Osteoblast (primary cell): ENCODE measurements at regions not wholly inside any gene's neighbourhood (a gene's known extent, or its start where the extent isn't known, plus 50 kb on each side); places are given as distances from the start of the nearest gene placed in this dataset.

Source experiments
- DNase-seq: peaks from one replicate; pipeline ENCODE4 v3.0.0; 2011; ENCODE audit warnings: low spot score, mixed read lengths; ENCODE audit not compliant: insufficient read length; ENCODE audit errors: missing footprints
- H2AFZ ChIP-seq: 2 replicates; pipeline ENCODE4 v1.6.0; 2011; ENCODE audit warnings: mild to moderate bottlenecking, low read length
- H3K27ac ChIP-seq: 2 replicates; pipeline ENCODE4 v1.5.1; 2011; ENCODE audit warnings: mild to moderate bottlenecking, low read depth, low read length, moderate library complexity
- H3K27me3 ChIP-seq: 2 replicates; pipeline ENCODE4 v1.6.0; 2012; ENCODE audit warnings: mild to moderate bottlenecking, control low read depth, inconsistent platforms, low read length, moderate library complexity; ENCODE audit not compliant: insufficient read depth
- H3K36me3 ChIP-seq: 2 replicates; pipeline ENCODE4 v1.5.1; 2011; ENCODE audit warnings: mild to moderate bottlenecking, low read length, control low read depth, moderate library complexity; ENCODE audit not compliant: insufficient read depth
- H3K4me1 ChIP-seq: 2 replicates; pipeline ENCODE4 v1.5.1; 2011; ENCODE audit warnings: mild to moderate bottlenecking, low read length, control low read depth, moderate library complexity; ENCODE audit not compliant: insufficient read depth
- H3K4me2 ChIP-seq: 2 replicates; pipeline ENCODE4 v1.6.0; 2011; ENCODE audit warnings: mild to moderate bottlenecking, low read length; ENCODE audit not compliant: insufficient read depth
- H3K4me3 ChIP-seq: fragments of 200-600 bp; sonication (generic); 3 replicates; pipeline ENCODE4 v1.5.1; 2012; ENCODE audit warnings: mild to moderate bottlenecking, low read length, inconsistent platforms; ENCODE audit not compliant: insufficient read depth
- H3K79me2 ChIP-seq: 2 replicates; pipeline ENCODE4 v1.6.0; 2012; ENCODE audit warnings: mild to moderate bottlenecking, low read length, control low read depth, inconsistent platforms; ENCODE audit not compliant: insufficient read depth
- H3K9me3 ChIP-seq: 2 replicates; pipeline ENCODE4 v1.5.1; 2011; ENCODE audit warnings: low read depth, low read length, control low read depth
- H4K20me1 ChIP-seq: 2 replicates; pipeline ENCODE4 v1.6.0; 2012; ENCODE audit warnings: mild to moderate bottlenecking, low read length, control low read depth; ENCODE audit not compliant: insufficient read depth
- TF ChIP-seq, protein P1 (sequence below): IDR thresholded peaks from 2 replicates; pipeline ENCODE4 v1.5.1; 2011; ENCODE audit warnings: mild to moderate bottlenecking, low read depth, low read length, moderate library complexity; ENCODE audit errors: extremely low read depth

DNA sequence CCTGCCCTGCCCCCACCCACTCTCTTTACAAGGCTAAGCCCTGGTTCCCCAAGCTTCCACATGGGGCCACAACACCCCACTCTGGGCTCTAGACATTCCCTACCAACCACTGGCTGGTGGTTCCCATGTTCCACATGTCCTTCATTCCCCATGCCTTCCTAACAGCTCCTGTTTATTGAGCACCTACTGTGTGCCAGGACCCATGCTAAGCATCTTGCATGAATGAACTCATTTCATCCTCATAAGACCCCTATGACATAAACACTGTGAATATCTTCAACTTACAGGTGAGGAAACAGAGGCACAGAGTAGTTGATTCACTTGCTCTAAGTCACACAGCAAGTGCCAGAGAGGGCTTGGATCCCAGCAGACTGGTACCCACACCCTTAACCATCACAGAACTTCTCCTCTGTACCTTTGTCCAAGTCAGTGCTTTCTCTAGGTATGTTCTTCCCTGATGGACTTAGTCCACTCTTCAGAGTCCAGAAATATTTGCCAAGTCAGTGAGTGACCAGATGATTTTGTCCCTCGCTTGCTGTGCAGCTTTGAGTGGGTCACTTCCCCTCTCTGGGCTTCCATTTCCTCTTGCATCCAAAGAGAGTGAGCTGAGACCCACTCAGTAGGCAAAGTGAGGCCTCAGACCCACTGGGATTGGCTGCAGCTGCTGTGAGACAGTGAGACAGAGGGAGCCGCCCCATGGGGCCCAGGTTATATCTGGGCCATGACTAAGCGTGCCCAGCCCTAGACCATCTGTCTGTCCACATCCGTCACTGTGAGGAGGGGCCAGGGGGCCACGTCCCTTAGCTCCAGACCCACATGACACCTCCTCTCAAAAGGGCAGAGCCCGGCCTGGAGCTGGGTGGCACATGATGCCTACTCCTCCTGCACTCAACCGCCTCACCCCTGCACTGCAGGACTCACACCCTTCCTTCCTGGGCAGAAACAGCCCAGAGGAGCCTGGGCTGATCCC lies 132.4 kb downstream of the MN1 start:
- Histone ChIP-seq H3K79me2 (no peaks in the 10 kb centered on the region), H3K4me3 (no peak overlapping the region), H3K27me3 (peaks cover 9% of the 10 kb centered on the region), H3K4me1 (peaks cover 3% of the 10 kb centered on the region), H3K36me3 (no peaks in the 10 kb centered on the region), H4K20me1 (no peaks in the 10 kb centered on the region), H3K9me3 (peaks cover 3% of the 10 kb centered on the region), H2AFZ (no peak overlapping the region), H3K4me2 (no peak overlapping the region), H3K27ac (no peak overlapping the region)
- peak; percentile 87 for DNase-seq
- TF ChIP-seq, protein P1, sequence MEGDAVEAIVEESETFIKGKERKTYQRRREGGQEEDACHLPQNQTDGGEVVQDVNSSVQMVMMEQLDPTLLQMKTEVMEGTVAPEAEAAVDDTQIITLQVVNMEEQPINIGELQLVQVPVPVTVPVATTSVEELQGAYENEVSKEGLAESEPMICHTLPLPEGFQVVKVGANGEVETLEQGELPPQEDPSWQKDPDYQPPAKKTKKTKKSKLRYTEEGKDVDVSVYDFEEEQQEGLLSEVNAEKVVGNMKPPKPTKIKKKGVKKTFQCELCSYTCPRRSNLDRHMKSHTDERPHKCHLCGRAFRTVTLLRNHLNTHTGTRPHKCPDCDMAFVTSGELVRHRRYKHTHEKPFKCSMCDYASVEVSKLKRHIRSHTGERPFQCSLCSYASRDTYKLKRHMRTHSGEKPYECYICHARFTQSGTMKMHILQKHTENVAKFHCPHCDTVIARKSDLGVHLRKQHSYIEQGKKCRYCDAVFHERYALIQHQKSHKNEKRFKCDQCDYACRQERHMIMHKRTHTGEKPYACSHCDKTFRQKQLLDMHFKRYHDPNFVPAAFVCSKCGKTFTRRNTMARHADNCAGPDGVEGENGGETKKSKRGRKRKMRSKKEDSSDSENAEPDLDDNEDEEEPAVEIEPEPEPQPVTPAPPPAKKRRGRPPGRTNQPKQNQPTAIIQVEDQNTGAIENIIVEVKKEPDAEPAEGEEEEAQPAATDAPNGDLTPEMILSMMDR = no peak

DNA sequence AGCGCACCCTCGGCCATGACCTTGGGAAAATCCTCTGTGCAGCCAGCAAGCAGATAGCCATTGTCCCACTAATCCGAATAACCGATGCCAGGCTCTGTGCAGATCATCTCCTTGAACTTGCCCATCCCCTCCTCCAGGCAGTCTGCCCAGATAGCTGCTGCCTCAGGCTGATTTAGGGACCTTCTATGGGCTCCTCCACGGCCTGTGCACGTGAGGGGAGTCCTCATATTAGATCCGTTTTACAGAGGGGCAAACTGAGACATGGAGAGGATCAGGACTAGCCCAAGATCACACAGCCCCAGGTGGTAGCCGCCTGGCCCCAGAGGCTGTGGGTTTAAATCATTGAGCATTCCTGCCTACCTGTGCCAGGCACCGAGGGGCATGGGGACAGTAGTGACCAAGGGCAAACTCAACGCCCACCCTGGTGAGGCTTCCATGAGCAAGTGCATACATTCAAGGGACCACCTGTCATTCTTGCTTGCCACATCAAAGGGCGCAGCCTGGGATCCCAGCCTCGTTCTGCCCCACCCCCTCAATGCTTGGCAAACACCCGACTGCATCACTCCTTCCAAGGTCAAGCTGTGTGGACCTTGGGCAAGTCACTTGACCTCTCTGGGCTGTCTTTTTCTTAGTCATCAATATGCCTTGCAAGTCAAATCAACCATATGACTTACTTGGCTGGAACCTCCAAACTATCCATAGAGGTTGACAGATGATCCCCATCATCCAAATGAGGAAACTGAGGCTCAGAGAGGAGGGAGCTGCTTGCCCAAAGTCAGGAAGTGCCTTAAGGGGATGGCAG lies 131.6 kb downstream of the MN1 start:
- H3K27me3 ChIP-seq = peaks cover 6% of the 10 kb centered on the region
- H3K79me2 ChIP-seq = no peaks in the 10 kb centered on the region
- H3K4me3 ChIP-seq = no peak overlapping the region
- H4K20me1 ChIP-seq = no peaks in the 10 kb centered on the region
- H3K4me1 ChIP-seq = peaks cover 3% of the 10 kb centered on the region
- no peak overlapping the region for H2AFZ ChIP-seq
- H3K9me3 ChIP-seq = peaks cover 3% of the 10 kb centered on the region
- H3K4me2 ChIP-seq = no peak overlapping the region
- H3K27ac ChIP-seq = no peak overlapping the region
- no peak for DNase-seq
- TF ChIP-seq, protein P1 = no peak
- no peaks in the 10 kb centered on the region for H3K36me3 ChIP-seq

DNA sequence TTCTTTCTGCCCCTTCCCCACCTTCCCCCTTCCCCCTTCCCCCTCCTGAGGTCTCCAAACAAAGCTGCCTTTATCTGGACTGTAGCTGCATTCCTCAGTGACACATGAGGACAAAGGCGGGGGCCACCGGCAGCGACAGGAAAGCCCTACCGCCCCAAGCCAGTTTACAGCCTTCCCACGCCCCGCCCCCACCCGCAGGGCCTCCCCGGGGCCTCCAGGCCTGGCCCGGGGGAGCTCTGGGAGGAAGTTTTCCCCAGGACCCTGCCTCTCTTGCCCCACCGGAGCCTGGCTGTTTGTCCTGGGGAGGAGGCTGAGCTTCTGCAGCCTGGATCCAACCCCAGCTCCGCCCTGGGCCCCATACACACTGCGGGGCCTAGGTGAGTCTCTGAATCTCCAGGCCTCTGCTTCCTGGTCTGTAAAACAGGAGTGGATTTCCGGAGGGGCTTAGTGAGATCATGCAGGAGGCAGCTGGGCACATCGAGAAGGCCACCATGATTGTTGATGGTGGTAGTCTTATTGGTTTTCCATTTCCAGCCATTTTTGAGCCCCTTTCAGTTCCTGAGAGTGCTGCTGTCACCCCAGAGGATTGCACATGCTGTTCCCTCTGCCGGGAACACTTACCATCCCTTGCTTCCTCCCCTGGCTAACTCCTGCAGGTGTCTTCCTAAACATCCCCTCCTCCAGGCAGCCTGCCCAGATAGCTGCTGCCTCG lies 130.7 kb downstream of the MN1 start:
- Histone ChIP-seq H4K20me1 (no peaks in the 10 kb centered on the region), H3K79me2 (no peaks in the 10 kb centered on the region), H3K9me3 (peaks cover 3% of the 10 kb centered on the region), H3K4me2 (no peak overlapping the region), H3K27ac (no peak overlapping the region), H2AFZ (no peak overlapping the region), H3K4me1 (peaks cover 3% of the 10 kb centered on the region), H3K36me3 (no peaks in the 10 kb centered on the region), H3K27me3 (peaks cover 8% of the 10 kb centered on the region), H3K4me3 (no peak overlapping the region)
- no peak for DNase-seq
- TF ChIP-seq, protein P1 = no peak
